PC-3 (cell line): ENCODE measurements at regions not wholly inside any gene's neighbourhood (a gene's known extent, or its start where the extent isn't known, plus 50 kb on each side); places are given as distances from the start of the nearest gene placed in this dataset.

Experiments
- ATAC-seq: fragments of 200-7000 bp; cut with Tn5 transposase; 2 replicates; pipeline ENCODE4 v1.9.1; 2020; ENCODE audit warnings: mild to moderate bottlenecking, moderate library complexity
- BruUV-seq: library from RNA; stranded (reverse); fragments of 400-500 nt; replicated peaks from 2 replicates; lab custom pipeline; 2021; lab: Mats Ljungman, UMichigan
- CTCF ChIA-PET: fragments of 300-600 bp; sonication (Branson Sonifier 250); formaldehyde crosslinking; loops from one replicate; lab custom pipeline; 2022; ENCODE audit warnings: antibody characterized with exemption; lab: Charles Lee
- POLR2A ChIA-PET: fragments of 300-600 bp; sonication (Branson Sonifier 250); formaldehyde crosslinking; loops from one replicate; lab custom pipeline; 2022; ENCODE audit warnings: antibody characterized with exemption; ENCODE audit not compliant: unreplicated experiment; lab: Charles Lee
- DNase-seq: peaks from one replicate; pipeline ENCODE4 v3.0.0-alpha.2; 2015
- H2AFZ ChIP-seq: fragments of 300-600 bp; sonication (generic); 2 replicates; pipeline ENCODE4 v1.6.0; 2016; ENCODE audit warnings: antibody characterized with exemption, low read length
- H3F3A ChIP-seq: fragments of 300-600 bp; sonication (generic); one replicate; pipeline ENCODE4 v1.6.0; 2017; ENCODE audit warnings: antibody characterized with exemption, low read length, control low read depth, mild to moderate bottlenecking; ENCODE audit not compliant: unreplicated experiment
- H3K27ac ChIP-seq: fragments of 300-600 bp; sonication (generic); 2 replicates; pipeline ENCODE4 v1.5.1; 2016; ENCODE audit warnings: mild to moderate bottlenecking, low read length
- H3K27me3 ChIP-seq: fragments of 300-600 bp; sonication (generic); 2 replicates; pipeline ENCODE4 v1.6.1; 2016; ENCODE audit warnings: low read length, mixed read lengths
- H3K36me3 ChIP-seq: fragments of 300-600 bp; sonication (generic); 2 replicates; pipeline ENCODE4 v1.6.1; 2016; ENCODE audit warnings: low read depth, mixed run types, low read length, mixed read lengths
- H3K4me1 ChIP-seq: fragments of 300-600 bp; sonication (generic); 2 replicates; pipeline ENCODE4 v1.5.1; 2016; ENCODE audit warnings: low read length; ENCODE audit not compliant: insufficient read depth
- H3K4me2 ChIP-seq: fragments of 300-600 bp; sonication (generic); 2 replicates; pipeline ENCODE4 v1.6.0; 2016; ENCODE audit warnings: low read length
- H3K4me3 ChIP-seq: fragments of 300-600 bp; sonication (generic); 2 replicates; pipeline ENCODE4 v1.5.1; 2016; ENCODE audit warnings: mild to moderate bottlenecking, low read length, mixed read lengths
- H3K79me2 ChIP-seq: fragments of 300-600 bp; sonication (generic); 2 replicates; pipeline ENCODE4 v1.6.1; 2017; ENCODE audit warnings: low read length, mixed read lengths
- H3K9ac ChIP-seq: fragments of 300-600 bp; sonication (generic); 2 replicates; pipeline ENCODE4 v1.6.0; 2016; ENCODE audit warnings: mild to moderate bottlenecking, low read length
- H3K9me2 ChIP-seq: fragments of 300-600 bp; sonication (generic); replicated peaks from 2 replicates; pipeline ENCODE4 v1.6.1; 2016; ENCODE audit warnings: mixed run types, low read length, mixed read lengths
- H3K9me3 ChIP-seq: fragments of 300-600 bp; sonication (generic); 2 replicates; pipeline ENCODE4 v1.6.1; 2016; ENCODE audit warnings: low read length, mixed read lengths
- H4K20me1 ChIP-seq: fragments of 300-600 bp; sonication (generic); 2 replicates; pipeline ENCODE4 v1.6.1; 2016; ENCODE audit warnings: low read length, mixed read lengths
- EZH2 ChIP-seq: fragments of 300-600 bp; sonication (generic); IDR thresholded peaks from one replicate; pipeline ENCODE4 v1.6.1; 2017; ENCODE audit warnings: antibody characterized with exemption, mild to moderate bottlenecking, low read length; ENCODE audit not compliant: unreplicated experiment
- EZH2phosphoT487 ChIP-seq: fragments of 300-600 bp; sonication (generic); IDR thresholded peaks from 2 replicates; pipeline ENCODE4 v1.6.1; 2018; ENCODE audit warnings: mild to moderate bottlenecking, antibody characterized with exemption, low read length, borderline replicate concordance
- intact Hi-C: fragments of 100-400 bp; cut with micrococcal nuclease; formaldehyde crosslinking; loops from 2 replicates; pipeline ENCODE4 v1.9.0; 2023
- TF ChIP-seq, protein P1 (sequence below): fragments of 300-600 bp; sonication (generic); conservative IDR thresholded peaks from 2 replicates; pipeline ENCODE4 v1.5.1; 2017; ENCODE audit warnings: antibody characterized with exemption, low read depth, mild to moderate bottlenecking, low read length

DNA sequence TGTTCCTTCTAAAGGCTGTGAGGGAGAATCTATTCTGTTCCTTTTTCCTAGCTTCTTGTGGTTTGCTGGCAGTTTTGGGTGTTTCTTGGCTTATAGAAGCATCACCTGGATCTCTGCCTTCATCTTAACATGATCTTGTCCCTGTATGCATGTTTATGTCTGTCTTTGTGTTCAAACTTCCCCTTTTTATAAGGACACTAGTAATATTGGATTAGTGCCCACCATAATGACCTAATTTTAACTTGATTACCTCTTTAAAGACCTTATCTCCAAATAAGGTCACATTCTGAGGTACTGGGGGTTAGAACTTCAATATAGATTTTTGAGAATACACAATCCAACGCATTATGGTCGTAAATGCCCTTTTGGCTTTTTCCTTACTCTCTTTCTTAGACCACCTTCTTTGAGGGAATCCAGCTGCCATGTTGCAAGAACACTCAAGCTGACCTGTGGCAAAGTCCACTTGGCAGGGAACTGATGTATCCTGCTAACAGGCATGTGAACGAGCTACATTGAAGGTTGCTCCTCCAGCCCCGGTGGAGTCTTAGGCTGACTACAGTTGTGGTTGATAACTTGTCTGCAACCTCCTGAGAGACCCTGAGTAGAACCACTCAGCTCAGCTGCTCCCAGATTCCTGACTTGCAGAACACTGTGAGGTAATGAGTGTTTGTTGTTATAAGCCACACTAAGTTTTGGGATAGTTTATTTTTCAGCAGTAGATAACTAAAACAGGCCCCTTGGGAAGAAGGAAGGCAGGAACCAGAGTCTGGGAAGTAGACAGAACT is 127.1 kb upstream of the OR9Q1 start:
- H4K20me1 ChIP-seq = no peaks in the 10 kb centered on the region
- TF ChIP-seq, protein P1, sequence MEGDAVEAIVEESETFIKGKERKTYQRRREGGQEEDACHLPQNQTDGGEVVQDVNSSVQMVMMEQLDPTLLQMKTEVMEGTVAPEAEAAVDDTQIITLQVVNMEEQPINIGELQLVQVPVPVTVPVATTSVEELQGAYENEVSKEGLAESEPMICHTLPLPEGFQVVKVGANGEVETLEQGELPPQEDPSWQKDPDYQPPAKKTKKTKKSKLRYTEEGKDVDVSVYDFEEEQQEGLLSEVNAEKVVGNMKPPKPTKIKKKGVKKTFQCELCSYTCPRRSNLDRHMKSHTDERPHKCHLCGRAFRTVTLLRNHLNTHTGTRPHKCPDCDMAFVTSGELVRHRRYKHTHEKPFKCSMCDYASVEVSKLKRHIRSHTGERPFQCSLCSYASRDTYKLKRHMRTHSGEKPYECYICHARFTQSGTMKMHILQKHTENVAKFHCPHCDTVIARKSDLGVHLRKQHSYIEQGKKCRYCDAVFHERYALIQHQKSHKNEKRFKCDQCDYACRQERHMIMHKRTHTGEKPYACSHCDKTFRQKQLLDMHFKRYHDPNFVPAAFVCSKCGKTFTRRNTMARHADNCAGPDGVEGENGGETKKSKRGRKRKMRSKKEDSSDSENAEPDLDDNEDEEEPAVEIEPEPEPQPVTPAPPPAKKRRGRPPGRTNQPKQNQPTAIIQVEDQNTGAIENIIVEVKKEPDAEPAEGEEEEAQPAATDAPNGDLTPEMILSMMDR = no peak
- no peak for TF ChIP-seq EZH2
- no peaks in the 10 kb centered on the region for H3K4me1 ChIP-seq
- no peak for ATAC-seq
- no peaks in the 10 kb centered on the region for H3K9me2 ChIP-seq
- DNase-seq = no peak
- no peaks in the 10 kb centered on the region for H3K9me3 ChIP-seq
- H2AFZ ChIP-seq = no peak overlapping the region
- H3K9ac ChIP-seq = no peak overlapping the region
- BruUV-seq = no TSS peak
- H3K4me2 ChIP-seq = no peak overlapping the region
- POLR2A ChIA-PET = no interaction called here
- no peak overlapping the region for H3K4me3 ChIP-seq
- H3K79me2 ChIP-seq = no peaks in the 10 kb centered on the region
- CTCF ChIA-PET = no interaction called here
- intact Hi-C loops = no loop called here
- H3K36me3 ChIP-seq = no peaks in the 10 kb centered on the region
- no peaks in the 10 kb centered on the region for H3F3A ChIP-seq
- peaks cover 19% of the 10 kb centered on the region; the same call in 1 of the 2 replicates for H3K27me3 ChIP-seq
- H3K27ac ChIP-seq = no peak overlapping the region

DNA sequence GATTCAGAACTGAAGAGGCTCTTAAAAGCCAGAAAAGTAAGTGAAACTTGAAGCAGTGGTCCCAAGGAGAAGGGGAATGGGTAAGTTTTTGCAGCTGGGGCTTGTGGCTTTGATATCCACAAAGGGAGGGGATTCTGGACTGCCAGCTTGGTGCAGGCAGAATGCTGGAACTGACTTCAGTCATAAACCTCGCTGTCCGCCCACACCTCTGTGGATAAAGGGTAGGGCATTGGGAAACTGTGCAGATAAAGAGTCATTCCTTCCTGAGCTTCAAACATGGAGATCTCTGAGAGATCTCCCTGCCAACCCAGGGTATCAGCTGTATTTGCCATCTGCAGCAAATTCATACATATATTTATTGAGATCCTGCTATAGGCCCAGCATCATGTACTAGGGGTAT is 124.3 kb upstream of the OR9Q1 start:
- no peak overlapping the region for H3K4me3 ChIP-seq
- H4K20me1 ChIP-seq = no peaks in the 10 kb centered on the region
- no peak overlapping the region for H2AFZ ChIP-seq
- no TSS peak for BruUV-seq
- intact Hi-C loops = no loop called here
- H3K27me3 ChIP-seq = peaks cover 16% of the 10 kb centered on the region; the same call in 1 of the 2 replicates
- CTCF ChIA-PET = no interaction called here
- H3F3A ChIP-seq = no peaks in the 10 kb centered on the region
- H3K79me2 ChIP-seq = no peaks in the 10 kb centered on the region
- H3K9ac ChIP-seq = no peak overlapping the region
- H3K27ac ChIP-seq = no peak overlapping the region
- no peak overlapping the region for H3K4me2 ChIP-seq
- TF ChIP-seq EZH2 = no peak
- TF ChIP-seq, protein P1 = no peak
- no peak for TF ChIP-seq EZH2phosphoT487
- POLR2A ChIA-PET = no interaction called here
- DNase-seq = no peak
- H3K9me2 ChIP-seq = no peaks in the 10 kb centered on the region
- H3K4me1 ChIP-seq = peaks cover 18% of the 10 kb centered on the region
- H3K36me3 ChIP-seq = no peaks in the 10 kb centered on the region
- H3K9me3 ChIP-seq = no peaks in the 10 kb centered on the region
- ATAC-seq = no peak

DNA sequence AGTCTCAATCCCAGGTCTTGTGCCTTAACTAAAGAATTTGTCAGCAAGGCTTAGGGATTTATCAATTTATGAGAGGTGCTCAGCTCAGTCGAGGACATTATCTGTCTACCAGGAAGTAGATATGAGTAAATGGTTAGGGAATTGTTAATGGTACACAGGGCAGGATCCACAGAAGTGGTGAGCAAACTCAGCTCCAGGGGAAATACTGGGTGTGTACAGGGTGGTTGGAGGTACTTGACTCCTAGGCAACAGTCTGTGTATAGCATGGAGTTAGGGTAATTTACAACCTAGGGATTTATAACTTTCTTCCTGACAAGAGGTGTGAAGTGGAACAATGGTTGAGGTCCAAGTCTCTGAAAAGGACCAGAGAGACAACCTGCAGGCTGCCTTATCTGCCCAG is 123.4 kb upstream of the OR9Q1 start:
- TF ChIP-seq EZH2 (no peak), EZH2phosphoT487 (no peak)
- TF ChIP-seq, protein P1 = no peak
- DNase-seq (peak; percentile 31), ATAC-seq (no peak; the same call in 1 of the 2 replicates)
- Histone ChIP-seq H3K79me2 (no peaks in the 10 kb centered on the region), H3K4me2 (no peak overlapping the region), H3K4me1 (peaks cover 18% of the 10 kb centered on the region), H3K9me3 (no peaks in the 10 kb centered on the region), H3K27ac (no peak overlapping the region), H3K4me3 (no peak overlapping the region), H3K36me3 (no peaks in the 10 kb centered on the region), H3K9me2 (no peaks in the 10 kb centered on the region), H3K9ac (no peak overlapping the region), H2AFZ (no peak overlapping the region), H3F3A (no peaks in the 10 kb centered on the region), H3K27me3 (peaks cover 16% of the 10 kb centered on the region; the same call in 1 of the 2 replicates), H4K20me1 (no peaks in the 10 kb centered on the region)
- ChIA-PET CTCF (no interaction called here), POLR2A (no interaction called here)
- no TSS peak for BruUV-seq
- intact Hi-C loops = no loop called here
